ENCODE measurements at regions not wholly inside any gene's neighbourhood (a gene's known extent, or its start where the extent isn't known, plus 50 kb on each side); places are given as distances from the start of the nearest gene placed in this dataset.

- no peak for TF ChIP-seq RBBP5 (IDR thresholded peaks at IDR 0.05; ENCODE audit: borderline replicate concordance, low read depth, low read length)
Observed at GRCh38 chr14:22313172-22313801, 275.7 kb downstream of the DAD1 start (continued).
